ENCODE measurements at regions not wholly inside any gene's neighbourhood (a gene's known extent, or its start where the extent isn't known, plus 50 kb on each side); places are given as distances from the start of the nearest gene placed in this dataset.

DNA sequence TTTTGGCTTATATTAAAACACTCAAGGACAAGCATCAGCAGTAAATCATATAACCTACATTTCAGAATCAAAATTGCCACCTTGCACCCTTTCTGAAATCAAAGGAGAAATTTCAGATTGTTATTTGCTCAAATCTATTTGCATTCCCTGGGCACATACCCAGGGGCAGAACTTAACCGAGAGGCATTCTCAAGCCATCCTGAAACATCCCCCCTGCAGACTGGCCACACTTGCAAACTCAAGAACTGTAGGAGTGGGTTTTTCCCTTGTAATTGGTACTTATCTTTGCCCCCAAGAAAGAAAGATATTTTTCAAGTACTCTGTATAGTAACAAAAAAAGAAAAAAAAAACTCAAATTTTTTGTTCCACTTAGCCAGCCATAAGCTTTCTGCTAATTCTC lies 213.6 kb upstream of the ESRRG start:
- TF ChIP-seq RAD21 (conservative IDR thresholded peaks at IDR 0.05 in 1 of 2, IDR thresholded peaks at IDR 0.05 in 1 of 2) (no peak), FOSL2 (IDR thresholded peaks at IDR 0.05) (no peak), FOSL2 (CRISPR knock-in tag; IDR thresholded peaks at IDR 0.05) (no peak)
- TF ChIP-seq, protein P1, sequence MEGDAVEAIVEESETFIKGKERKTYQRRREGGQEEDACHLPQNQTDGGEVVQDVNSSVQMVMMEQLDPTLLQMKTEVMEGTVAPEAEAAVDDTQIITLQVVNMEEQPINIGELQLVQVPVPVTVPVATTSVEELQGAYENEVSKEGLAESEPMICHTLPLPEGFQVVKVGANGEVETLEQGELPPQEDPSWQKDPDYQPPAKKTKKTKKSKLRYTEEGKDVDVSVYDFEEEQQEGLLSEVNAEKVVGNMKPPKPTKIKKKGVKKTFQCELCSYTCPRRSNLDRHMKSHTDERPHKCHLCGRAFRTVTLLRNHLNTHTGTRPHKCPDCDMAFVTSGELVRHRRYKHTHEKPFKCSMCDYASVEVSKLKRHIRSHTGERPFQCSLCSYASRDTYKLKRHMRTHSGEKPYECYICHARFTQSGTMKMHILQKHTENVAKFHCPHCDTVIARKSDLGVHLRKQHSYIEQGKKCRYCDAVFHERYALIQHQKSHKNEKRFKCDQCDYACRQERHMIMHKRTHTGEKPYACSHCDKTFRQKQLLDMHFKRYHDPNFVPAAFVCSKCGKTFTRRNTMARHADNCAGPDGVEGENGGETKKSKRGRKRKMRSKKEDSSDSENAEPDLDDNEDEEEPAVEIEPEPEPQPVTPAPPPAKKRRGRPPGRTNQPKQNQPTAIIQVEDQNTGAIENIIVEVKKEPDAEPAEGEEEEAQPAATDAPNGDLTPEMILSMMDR (IDR thresholded peaks at IDR 0.05), result no peak

All from A549 (cell line).